Right lobe of liver (tissue), 4 donors: ENCODE measurements at regions not wholly inside any gene's neighbourhood (a gene's known extent, or its start where the extent isn't known, plus 50 kb on each side); places are given as distances from the start of the nearest gene placed in this dataset.

Experiments used
- CTCF ChIP-seq, 4 donors: fragments of 200-600 bp in 3 of 4; fragments of 450-650 bp in 1 of 4; IDR thresholded peaks; one replicate each; pipeline versions ENCODE4 v1.5.1 to v1.8.0; 2016 to 2022; ENCODE audit warnings: antibody characterized with exemption in 4 of 4, mild to moderate bottlenecking in 2 of 4
- POLR2A ChIP-seq: fragments of 450-650 bp; IDR thresholded peaks from one replicate; pipeline ENCODE4 v1.6.1; 2017; ENCODE audit warnings: antibody characterized with exemption, mild to moderate bottlenecking
- donor health status: DM: no; HTN: no; CAD: no.
- donor health status: DM: no; HTN: no; CAD: no.
- donor health status: DM: no; HTN: yes; CAD: no.

DNA sequence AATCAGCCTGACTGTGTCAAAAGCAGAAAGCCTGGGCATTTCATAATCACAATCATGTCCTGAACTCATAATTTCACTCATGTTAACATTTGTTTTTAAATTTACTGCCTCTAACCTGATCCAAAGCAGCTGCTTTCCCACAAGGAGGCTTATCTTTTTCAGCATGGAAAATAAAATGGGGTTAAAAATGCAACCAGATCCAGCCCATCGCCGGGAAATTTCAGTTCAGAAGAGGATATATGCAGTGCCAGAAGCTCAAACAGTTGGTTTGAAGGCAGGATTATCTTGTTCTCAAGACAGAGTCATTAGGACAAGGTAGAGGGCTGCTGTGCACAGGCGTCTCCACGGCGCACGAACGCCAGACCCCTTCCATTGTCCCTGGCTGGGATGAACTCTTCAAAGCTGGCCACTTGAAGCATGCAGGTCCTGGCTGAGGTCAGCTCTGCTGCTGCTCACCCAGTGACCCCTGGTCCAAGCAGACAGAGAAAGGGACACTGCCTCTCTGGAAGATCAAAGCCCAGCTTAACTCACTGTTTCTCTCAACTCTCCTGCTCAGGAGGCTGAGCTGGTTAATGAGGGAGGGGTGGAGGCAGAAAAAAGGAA, 191.1 kb upstream of the HEY2 start:
- TF ChIP-seq CTCF (IDR thresholded peaks at IDR 0.05) (no peak), POLR2A (no peak)
